Keratinocyte (primary cell): ENCODE measurements at regions not wholly inside any gene's neighbourhood (a gene's known extent, or its start where the extent isn't known, plus 50 kb on each side); places are given as distances from the start of the nearest gene placed in this dataset.

Experiments
- CTCF ChIP-seq, 3 experiments: IDR thresholded peaks in 1 of 3; conservative IDR thresholded peaks in 1 of 3; optimal IDR thresholded peaks in 1 of 3; 2 replicates in 2 of 3; 3 replicates in 1 of 3; pipeline versions ENCODE3 to v1.5.1; 2011; ENCODE audit warnings: low read length in 3 of 3, mild to moderate bottlenecking in 3 of 3, moderate library complexity in 2 of 3, control low read depth in 1 of 3, inconsistent platforms in 1 of 3; ENCODE audit not compliant: insufficient read depth in 2 of 3; ENCODE audit errors: extremely low read depth in 1 of 3
- EZH2 ChIP-seq: IDR thresholded peaks from one replicate; pipeline ENCODE4 v1.6.1; 2012; ENCODE audit warnings: inconsistent platforms, mild to moderate bottlenecking, low read length, moderate library complexity

GRCh38 chr11:69986830-69987229 is 91.3 kb upstream of the ANO1 start:
- no peak for TF ChIP-seq CTCF (optimal IDR thresholded peaks at IDR 0.05 in 1 of 3, IDR thresholded peaks at IDR 0.05 in 1 of 3, conservative IDR thresholded peaks at IDR 0.05 in 1 of 3; ENCODE audit: extremely low read depth in 1 of 3, insufficient read depth in 2 of 3, low read length in 3 of 3)
- TF ChIP-seq EZH2: no peak
